OCI-LY1 (cell line): ENCODE measurements at regions not wholly inside any gene's neighbourhood (a gene's known extent, or its start where the extent isn't known, plus 50 kb on each side); places are given as distances from the start of the nearest gene placed in this dataset.

Experiments
- H2AFZ ChIP-seq: fragments of 200-600 bp; sonication (generic), shearing (Covaris generic); 2 replicates; pipeline ENCODE4 v1.6.0; 2014; ENCODE audit warnings: antibody characterized with exemption, mild to moderate bottlenecking, low read length
- H3F3A ChIP-seq: fragments of 200-600 bp; sonication (generic), shearing (Covaris generic); 2 replicates; pipeline ENCODE4 v1.6.0; 2014; ENCODE audit warnings: mild to moderate bottlenecking, antibody characterized with exemption, low read length, moderate library complexity; ENCODE audit not compliant: insufficient read depth
- H3K27ac ChIP-seq: fragments of 200-600 bp; sonication (generic); 2 replicates; pipeline ENCODE4 v1.5.1; 2014; ENCODE audit warnings: low read length, mixed run types, mild to moderate bottlenecking, low read depth; ENCODE audit not compliant: poor library complexity, severe bottlenecking
- H3K27me3 ChIP-seq: fragments of 200-600 bp; sonication (generic); 2 replicates; pipeline ENCODE4 v1.6.0; 2014; ENCODE audit warnings: antibody characterized with exemption, mild to moderate bottlenecking, low read length, moderate library complexity; ENCODE audit not compliant: insufficient read depth
- H3K36me3 ChIP-seq: fragments of 200-600 bp; sonication (generic); 2 replicates; pipeline ENCODE4 v1.6.1; 2014; ENCODE audit warnings: mild to moderate bottlenecking, antibody characterized with exemption, low read length, moderate library complexity, mixed read lengths; ENCODE audit not compliant: insufficient read depth
- H3K4me1 ChIP-seq: fragments of 200-600 bp; sonication (generic); 2 replicates; pipeline ENCODE4 v1.5.1; 2014; ENCODE audit warnings: mild to moderate bottlenecking, low read length, moderate library complexity; ENCODE audit not compliant: insufficient read depth, severe bottlenecking
- H3K4me2 ChIP-seq: fragments of 200-600 bp; sonication (generic), shearing (Covaris generic); 2 replicates; pipeline ENCODE4 v1.6.1; 2014; ENCODE audit warnings: low read length
- H3K4me3 ChIP-seq: fragments of 200-600 bp; sonication (generic); 2 replicates; pipeline ENCODE4 v1.5.1; 2014; ENCODE audit warnings: low read length, low read depth, mild to moderate bottlenecking, mixed read lengths; ENCODE audit not compliant: poor library complexity, severe bottlenecking
- H3K79me2 ChIP-seq: fragments of 200-600 bp; shearing (Covaris generic); 2 replicates; pipeline ENCODE4 v1.6.1; 2016; ENCODE audit warnings: mixed run types, low read length, mixed read lengths; ENCODE audit not compliant: insufficient read depth
- H3K9ac ChIP-seq: fragments of 200-600 bp; sonication (generic), shearing (Covaris generic); 2 replicates; pipeline ENCODE4 v1.6.1; 2014; ENCODE audit warnings: mild to moderate bottlenecking, low read length, mixed read lengths
- H3K9me2 ChIP-seq: fragments of 200-600 bp; sonication (generic), shearing (Covaris generic); 2 replicates; pipeline ENCODE4 v1.6.1; 2014; ENCODE audit warnings: low read depth, mild to moderate bottlenecking, low read length, mixed read lengths
- H3K9me3 ChIP-seq: fragments of 200-600 bp; shearing (Covaris generic); 2 replicates; pipeline ENCODE4 v1.6.1; 2014; ENCODE audit warnings: low read length, mixed read lengths
- H4K20me1 ChIP-seq: fragments of 200-600 bp; sonication (generic), shearing (Covaris generic); 2 replicates; pipeline ENCODE4 v1.6.0; 2016; ENCODE audit warnings: mild to moderate bottlenecking, low read length; ENCODE audit not compliant: insufficient read depth
- EZH2 ChIP-seq: fragments of 200-600 bp; sonication (generic), shearing (Covaris generic); IDR thresholded peaks from 2 replicates; pipeline ENCODE4 v1.8.0; 2017; ENCODE audit warnings: borderline replicate concordance, mixed run types, mild to moderate bottlenecking, antibody characterized with exemption, low read length, moderate library complexity, mixed read lengths
- TF ChIP-seq, protein P1 (sequence below): fragments of 200-600 bp; sonication (generic), shearing (Covaris generic); IDR thresholded peaks from 2 replicates; pipeline ENCODE4 v1.5.1; 2017; ENCODE audit warnings: mild to moderate bottlenecking, antibody characterized with exemption, low read length, moderate library complexity, mixed read lengths

DNA sequence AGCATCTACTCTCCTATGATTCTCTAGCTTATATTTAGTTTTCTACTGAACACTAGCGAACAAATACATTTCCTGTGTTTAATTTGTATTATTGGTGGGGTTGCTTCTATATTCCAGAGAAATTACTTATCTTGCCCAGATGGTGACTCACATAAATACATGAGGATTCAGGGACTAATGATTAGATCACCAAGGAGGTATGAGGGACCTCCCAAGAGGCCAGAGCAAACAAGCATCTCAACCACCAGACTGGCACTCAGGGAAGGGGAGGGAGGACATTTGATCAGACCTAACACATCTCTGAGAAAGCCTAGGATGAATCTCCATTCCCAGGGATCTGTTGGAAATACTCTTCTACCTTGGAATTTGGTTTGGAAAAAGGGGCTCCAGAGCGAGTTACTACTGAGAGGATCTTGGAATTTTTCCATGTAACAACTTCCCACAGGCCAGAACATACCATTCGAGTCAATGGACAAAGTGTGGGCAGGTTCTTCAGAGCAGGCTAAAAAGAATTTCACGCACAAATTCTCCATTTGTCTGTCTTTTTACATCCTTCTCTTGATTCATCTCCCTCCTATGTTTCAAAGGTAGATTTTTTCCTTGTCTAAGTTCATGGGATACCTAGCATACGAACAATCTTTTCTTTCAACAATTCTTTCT is 262.6 kb upstream of the MYOCD start:
- no peaks in the 10 kb centered on the region for H3K9me3 ChIP-seq
- no peak overlapping the region for H3K27ac ChIP-seq
- H2AFZ ChIP-seq = no peak overlapping the region
- no peak overlapping the region for H3K9ac ChIP-seq
- no peaks in the 10 kb centered on the region for H3K79me2 ChIP-seq
- H3K4me1 ChIP-seq = no peaks in the 10 kb centered on the region
- TF ChIP-seq EZH2 = no peak
- TF ChIP-seq, protein P1, sequence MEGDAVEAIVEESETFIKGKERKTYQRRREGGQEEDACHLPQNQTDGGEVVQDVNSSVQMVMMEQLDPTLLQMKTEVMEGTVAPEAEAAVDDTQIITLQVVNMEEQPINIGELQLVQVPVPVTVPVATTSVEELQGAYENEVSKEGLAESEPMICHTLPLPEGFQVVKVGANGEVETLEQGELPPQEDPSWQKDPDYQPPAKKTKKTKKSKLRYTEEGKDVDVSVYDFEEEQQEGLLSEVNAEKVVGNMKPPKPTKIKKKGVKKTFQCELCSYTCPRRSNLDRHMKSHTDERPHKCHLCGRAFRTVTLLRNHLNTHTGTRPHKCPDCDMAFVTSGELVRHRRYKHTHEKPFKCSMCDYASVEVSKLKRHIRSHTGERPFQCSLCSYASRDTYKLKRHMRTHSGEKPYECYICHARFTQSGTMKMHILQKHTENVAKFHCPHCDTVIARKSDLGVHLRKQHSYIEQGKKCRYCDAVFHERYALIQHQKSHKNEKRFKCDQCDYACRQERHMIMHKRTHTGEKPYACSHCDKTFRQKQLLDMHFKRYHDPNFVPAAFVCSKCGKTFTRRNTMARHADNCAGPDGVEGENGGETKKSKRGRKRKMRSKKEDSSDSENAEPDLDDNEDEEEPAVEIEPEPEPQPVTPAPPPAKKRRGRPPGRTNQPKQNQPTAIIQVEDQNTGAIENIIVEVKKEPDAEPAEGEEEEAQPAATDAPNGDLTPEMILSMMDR = no peak
- no peaks in the 10 kb centered on the region for H3K27me3 ChIP-seq
- H3K9me2 ChIP-seq = no peaks in the 10 kb centered on the region
- H3K4me3 ChIP-seq = no peak overlapping the region
- no peak overlapping the region for H3K4me2 ChIP-seq
- H4K20me1 ChIP-seq = no peaks in the 10 kb centered on the region
- no peaks in the 10 kb centered on the region for H3F3A ChIP-seq
- no peaks in the 10 kb centered on the region for H3K36me3 ChIP-seq

- Histone ChIP-seq H3K4me3 (no peak overlapping the region), H4K20me1 (no peaks in the 10 kb centered on the region), H3K9me3 (no peaks in the 10 kb centered on the region), H3K4me1 (no peaks in the 10 kb centered on the region), H3K79me2 (no peaks in the 10 kb centered on the region), H3K9me2 (no peaks in the 10 kb centered on the region), H3F3A (no peaks in the 10 kb centered on the region), H2AFZ (no peak overlapping the region), H3K4me2 (no peak overlapping the region), H3K9ac (no peak overlapping the region), H3K27me3 (no peaks in the 10 kb centered on the region), H3K36me3 (no peaks in the 10 kb centered on the region), H3K27ac (no peak overlapping the region)
- TF ChIP-seq, protein P1 = no peak
- TF ChIP-seq EZH2 = no peak
Observed at GRCh38 chr17:12403881-12404398, 261.8 kb upstream of the MYOCD start.

DNA sequence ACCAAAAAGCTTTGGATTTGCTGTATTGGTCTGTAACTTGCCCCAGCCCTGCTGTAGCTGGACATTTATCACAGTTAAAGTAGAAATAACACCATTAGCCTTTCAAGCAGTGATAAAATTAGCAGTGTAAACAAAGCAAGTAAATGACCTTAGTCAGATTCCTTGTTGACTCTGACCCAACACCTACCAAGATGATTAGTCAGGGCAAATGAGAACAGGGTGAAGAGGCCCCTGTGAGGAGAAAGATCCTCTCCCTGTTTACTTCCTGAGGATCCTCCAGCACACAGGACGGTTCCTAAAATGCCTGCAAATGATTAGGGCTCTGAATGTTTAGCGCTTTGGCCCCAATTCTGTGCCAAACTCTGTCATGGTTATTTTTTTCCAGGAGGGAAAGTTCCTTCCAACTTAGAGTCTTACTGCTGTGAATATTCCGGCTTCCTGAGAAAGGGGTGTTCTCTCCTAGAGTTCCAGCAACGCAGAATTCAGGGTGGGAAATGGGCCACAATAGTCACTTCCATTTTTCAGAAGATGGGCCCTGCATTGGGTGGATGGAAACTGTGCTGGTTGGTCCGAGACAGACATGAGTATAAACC is 259.0 kb upstream of the MYOCD start:
- TF ChIP-seq, protein P1 = no peak
- no peak for TF ChIP-seq EZH2
- H2AFZ ChIP-seq = no peak overlapping the region
- H3K4me3 ChIP-seq = no peak overlapping the region
- H3K27ac ChIP-seq = no peak overlapping the region
- H3K79me2 ChIP-seq = no peaks in the 10 kb centered on the region
- no peak overlapping the region for H3K4me2 ChIP-seq
- no peaks in the 10 kb centered on the region for H4K20me1 ChIP-seq
- H3K36me3 ChIP-seq = no peaks in the 10 kb centered on the region
- no peaks in the 10 kb centered on the region for H3K9me3 ChIP-seq
- no peaks in the 10 kb centered on the region for H3K9me2 ChIP-seq
- no peaks in the 10 kb centered on the region for H3K27me3 ChIP-seq
- H3K9ac ChIP-seq = no peak overlapping the region
- H3F3A ChIP-seq = no peaks in the 10 kb centered on the region
- H3K4me1 ChIP-seq = no peaks in the 10 kb centered on the region
